ENCODE measurements at regions not wholly inside any gene's neighbourhood (a gene's known extent, or its start where the extent isn't known, plus 50 kb on each side); places are given as distances from the start of the nearest gene placed in this dataset.
"Not testable (repeated sequence)": the region's sequence is repeated elsewhere in the genome, so short reads cannot be mapped to it uniquely, and the experiment has no call there.

GRCh38 chr15:92801774-92802464 is 98.2 kb upstream of the CHD2 start:
- no peak for DNase-seq (ENCODE audit: low read depth in 1 of 2, low spot score in 1 of 2)
- in situ Hi-C loops (cut with HindIII; ENCODE audit: low pct_unique_long_range_greater_than_20kb, low sequenced_read_pairs), result no loop called here
- TF ChIP-seq JUND (IDR thresholded peaks at IDR 0.05; ENCODE audit: low read depth), result no peak

- 0 out of 2 replicates have a peak, but pooled peaks have one; percentile 9 for TF ChIP-seq JUND (IDR thresholded peaks at IDR 0.05; ENCODE audit: low read depth)
- DNase-seq (ENCODE audit: low read depth in 1 of 2, low spot score in 1 of 2), result no peak
- in situ Hi-C loops (cut with HindIII; ENCODE audit: low pct_unique_long_range_greater_than_20kb, low sequenced_read_pairs), result no loop called here
Measured at GRCh38 chr15:92803536-92803851, 96.6 kb upstream of the CHD2 start.

- peak in 1 of 2 experiments; percentile 96 for DNase-seq (ENCODE audit: low read depth in 1 of 2, low spot score in 1 of 2)
- in situ Hi-C loops (cut with HindIII; ENCODE audit: low pct_unique_long_range_greater_than_20kb, low sequenced_read_pairs), result no loop called here
- no peak; the same call in 1 of the 2 replicates for TF ChIP-seq JUND (IDR thresholded peaks at IDR 0.05; ENCODE audit: low read depth)
Measured at GRCh38 chr15:92803852-92804609, 96.1 kb upstream of the CHD2 start.

GRCh38 chr15:92804610-92804936 is 95.6 kb upstream of the CHD2 start:
- in situ Hi-C loops (cut with HindIII; ENCODE audit: low pct_unique_long_range_greater_than_20kb, low sequenced_read_pairs); DNase-seq (ENCODE audit: low read depth in 1 of 2, low spot score in 1 of 2): not testable (repeated sequence)

GRCh38 chr15:92805080-92805690 is 94.9 kb upstream of the CHD2 start:
- in situ Hi-C loops (cut with HindIII; ENCODE audit: low pct_unique_long_range_greater_than_20kb, low sequenced_read_pairs), result no loop called here
- no peak for DNase-seq (ENCODE audit: low read depth in 1 of 2, low spot score in 1 of 2)
- TF ChIP-seq JUND (IDR thresholded peaks at IDR 0.05; ENCODE audit: low read depth), result no peak

- in situ Hi-C loops (cut with HindIII; ENCODE audit: low pct_unique_long_range_greater_than_20kb, low sequenced_read_pairs), result not testable (repeated sequence)
Measured at GRCh38 chr15:92806171-92806570, 94.0 kb upstream of the CHD2 start.

GRCh38 chr15:92806763-92807162 is 93.4 kb upstream of the CHD2 start:
- in situ Hi-C loops (cut with HindIII; ENCODE audit: low pct_unique_long_range_greater_than_20kb, low sequenced_read_pairs), result no loop called here
- TF ChIP-seq JUND (IDR thresholded peaks at IDR 0.05; ENCODE audit: low read depth), result no peak
- no peak for DNase-seq (ENCODE audit: low read depth in 1 of 2, low spot score in 1 of 2)

More at GRCh38 chr15:92806171-92806570, 94.0 kb upstream of the CHD2 start:
- not testable (repeated sequence) for DNase-seq (ENCODE audit: low read depth in 1 of 2, low spot score in 1 of 2)

GRCh38 chr15:92807971-92808571 is 92.1 kb upstream of the CHD2 start:
- in situ Hi-C loops (cut with HindIII; ENCODE audit: low pct_unique_long_range_greater_than_20kb, low sequenced_read_pairs), result no loop called here
- DNase-seq (ENCODE audit: low read depth in 1 of 2, low spot score in 1 of 2), result peak in 1 of 2 experiments; percentile 62
- no peak for TF ChIP-seq JUND (IDR thresholded peaks at IDR 0.05; ENCODE audit: low read depth)

GRCh38 chr15:92808598-92809063 is 91.5 kb upstream of the CHD2 start:
- DNase-seq (ENCODE audit: low read depth in 1 of 2, low spot score in 1 of 2), result peak in 1 of 2 experiments; percentile 90
- in situ Hi-C loops (cut with HindIII; ENCODE audit: low pct_unique_long_range_greater_than_20kb, low sequenced_read_pairs), result no loop called here
- TF ChIP-seq JUND (IDR thresholded peaks at IDR 0.05; ENCODE audit: low read depth), result no peak

- DNase-seq (ENCODE audit: low read depth in 1 of 2, low spot score in 1 of 2), result peak; percentile 89 to 97
- in situ Hi-C loops (cut with HindIII; ENCODE audit: low pct_unique_long_range_greater_than_20kb, low sequenced_read_pairs), result no loop called here
- no peak for TF ChIP-seq JUND (IDR thresholded peaks at IDR 0.05; ENCODE audit: low read depth)
Measured at GRCh38 chr15:92809064-92809879, 90.9 kb upstream of the CHD2 start.

GRCh38 chr15:92809880-92810361 is 90.2 kb upstream of the CHD2 start:
- in situ Hi-C loops (cut with HindIII; ENCODE audit: low pct_unique_long_range_greater_than_20kb, low sequenced_read_pairs), result no loop called here
- TF ChIP-seq JUND (IDR thresholded peaks at IDR 0.05; ENCODE audit: low read depth), result no peak
- DNase-seq (ENCODE audit: low read depth in 1 of 2, low spot score in 1 of 2), result peak in 1 of 2 experiments; percentile 77
